Hepatocyte (in vitro differentiated cells): ENCODE measurements at regions not wholly inside any gene's neighbourhood (a gene's known extent, or its start where the extent isn't known, plus 50 kb on each side); places are given as distances from the start of the nearest gene placed in this dataset.

Experiments
- EZH2 ChIP-seq: fragments of 200-600 bp; sonication (generic); IDR thresholded peaks from 2 replicates; pipeline ENCODE4 v1.6.1; 2016; ENCODE audit warnings: antibody characterized with exemption, mild to moderate bottlenecking, borderline replicate concordance
- EZH2phosphoT487 ChIP-seq: fragments of 200-600 bp; sonication (generic); IDR thresholded peaks from one replicate; pipeline ENCODE4 v1.6.1; 2018; ENCODE audit warnings: antibody characterized with exemption, mild to moderate bottlenecking, low read depth, moderate library complexity; ENCODE audit not compliant: unreplicated experiment, severe bottlenecking
- TF ChIP-seq, protein P1 (sequence below): fragments of 200-600 bp; sonication (generic); IDR thresholded peaks from 2 replicates; pipeline ENCODE4 v1.5.1; 2016; ENCODE audit warnings: antibody characterized with exemption, mild to moderate bottlenecking; ENCODE audit not compliant: poor library complexity

DNA sequence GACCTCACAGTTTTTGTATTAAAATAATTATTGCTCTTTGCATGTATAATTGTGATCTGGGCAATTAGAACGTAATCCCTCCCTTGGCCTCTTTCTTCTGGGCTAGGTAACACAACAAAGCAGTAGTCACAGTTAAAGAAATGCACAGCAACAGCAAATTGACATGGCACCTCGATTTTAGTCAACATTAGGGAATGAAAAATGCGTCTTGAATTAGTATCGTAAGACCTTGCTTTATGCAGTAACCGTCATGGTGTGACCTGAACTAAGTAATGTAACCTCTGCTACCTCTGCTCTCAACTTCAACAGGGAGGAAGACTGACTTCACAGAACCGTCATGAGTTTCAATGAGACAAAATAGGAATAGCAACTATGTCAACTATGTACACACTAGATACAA is 265.4 kb upstream of the MAF start:
- TF ChIP-seq, protein P1, sequence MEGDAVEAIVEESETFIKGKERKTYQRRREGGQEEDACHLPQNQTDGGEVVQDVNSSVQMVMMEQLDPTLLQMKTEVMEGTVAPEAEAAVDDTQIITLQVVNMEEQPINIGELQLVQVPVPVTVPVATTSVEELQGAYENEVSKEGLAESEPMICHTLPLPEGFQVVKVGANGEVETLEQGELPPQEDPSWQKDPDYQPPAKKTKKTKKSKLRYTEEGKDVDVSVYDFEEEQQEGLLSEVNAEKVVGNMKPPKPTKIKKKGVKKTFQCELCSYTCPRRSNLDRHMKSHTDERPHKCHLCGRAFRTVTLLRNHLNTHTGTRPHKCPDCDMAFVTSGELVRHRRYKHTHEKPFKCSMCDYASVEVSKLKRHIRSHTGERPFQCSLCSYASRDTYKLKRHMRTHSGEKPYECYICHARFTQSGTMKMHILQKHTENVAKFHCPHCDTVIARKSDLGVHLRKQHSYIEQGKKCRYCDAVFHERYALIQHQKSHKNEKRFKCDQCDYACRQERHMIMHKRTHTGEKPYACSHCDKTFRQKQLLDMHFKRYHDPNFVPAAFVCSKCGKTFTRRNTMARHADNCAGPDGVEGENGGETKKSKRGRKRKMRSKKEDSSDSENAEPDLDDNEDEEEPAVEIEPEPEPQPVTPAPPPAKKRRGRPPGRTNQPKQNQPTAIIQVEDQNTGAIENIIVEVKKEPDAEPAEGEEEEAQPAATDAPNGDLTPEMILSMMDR, result no peak
- TF ChIP-seq EZH2phosphoT487 (no peak), EZH2 (no peak)
